RWPE2 (cell line): ENCODE measurements at regions not wholly inside any gene's neighbourhood (a gene's known extent, or its start where the extent isn't known, plus 50 kb on each side); places are given as distances from the start of the nearest gene placed in this dataset.
"Not testable (repeated sequence)": the region's sequence is repeated elsewhere in the genome, so short reads cannot be mapped to it uniquely, and the experiment has no call there.

Experiments
- ATAC-seq: fragments of 200-7000 bp; cut with Tn5 transposase; 3 replicates; pipeline ENCODE4 v1.9.1; 2021; ENCODE audit warnings: low read depth
- DNase-seq: peaks from one replicate; pipeline ENCODE4 v3.0.0-alpha.2; 2020; ENCODE audit warnings: low spot score
- H3K27ac ChIP-seq: fragments of 450-650 bp; 2 replicates; pipeline ENCODE4 v1.5.1; 2017; ENCODE audit warnings: mild to moderate bottlenecking; ENCODE audit not compliant: poor library complexity, severe bottlenecking
- H3K27me3 ChIP-seq: fragments of 250-450 bp; sonication (Bioruptor Pico); 2 replicates; pipeline ENCODE4 v1.5.1; 2021; ENCODE audit warnings: mild to moderate bottlenecking, moderate library complexity; ENCODE audit not compliant: insufficient read depth, poor library complexity, severe bottlenecking
- H3K36me3 ChIP-seq: fragments of 250-450 bp; sonication (Bioruptor Pico); 2 replicates; pipeline ENCODE4 v1.5.1; 2020; ENCODE audit warnings: low read depth, mild to moderate bottlenecking, moderate library complexity
- H3K4me1 ChIP-seq: fragments of 250-450 bp; sonication (Bioruptor Pico); 2 replicates; pipeline ENCODE4 v1.5.1; 2021; ENCODE audit warnings: mild to moderate bottlenecking, moderate library complexity; ENCODE audit not compliant: insufficient read depth, poor library complexity, severe bottlenecking
- H3K4me3 ChIP-seq: fragments of 250-450 bp; sonication (Bioruptor Pico); 2 replicates; pipeline ENCODE4 v1.5.1; 2021; ENCODE audit warnings: mild to moderate bottlenecking, moderate library complexity; ENCODE audit not compliant: severe bottlenecking
- H3K9me3 ChIP-seq: fragments of 250-450 bp; sonication (Bioruptor Pico); 2 replicates; pipeline ENCODE4 v1.5.1; 2021; ENCODE audit warnings: mild to moderate bottlenecking, moderate library complexity; ENCODE audit not compliant: severe bottlenecking
- CTCF ChIP-seq: fragments of 450-650 bp; IDR thresholded peaks from one replicate; pipeline ENCODE4 v1.5.1; 2017; ENCODE audit warnings: mild to moderate bottlenecking, moderate library complexity; ENCODE audit not compliant: poor library complexity, severe bottlenecking

GRCh38 chr7:136391371-136391770, 414.2 kb upstream of the MTPN start:
- ATAC-seq: no peak
- TF ChIP-seq CTCF: no peak

DNA sequence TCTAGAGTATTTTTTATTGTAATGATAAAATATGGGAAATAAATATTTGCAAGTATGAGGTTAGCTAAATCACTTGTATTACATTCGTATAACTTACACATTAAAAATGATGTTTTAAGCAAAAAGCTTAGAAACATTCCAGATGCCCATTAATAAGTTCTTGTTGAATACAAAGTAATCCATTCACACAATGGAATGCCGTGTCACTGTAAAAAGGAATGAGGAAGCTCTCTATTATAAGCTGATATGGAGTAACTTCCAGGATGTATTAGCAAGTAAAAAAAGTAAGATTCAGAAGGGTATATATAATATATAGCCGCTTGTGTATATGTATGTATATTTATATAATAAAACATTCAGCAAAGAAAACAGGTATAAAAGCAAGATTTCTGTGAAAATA, 412.8 kb upstream of the MTPN start:
- DNase-seq: no peak
- no peak for ATAC-seq
- Histone ChIP-seq H3K4me1 (no peaks in the 10 kb centered on the region), H3K36me3 (no peaks in the 10 kb centered on the region), H3K9me3 (no peaks in the 10 kb centered on the region), H3K27me3 (peaks cover 3% of the 10 kb centered on the region), H3K4me3 (no peak overlapping the region), H3K27ac (no peak overlapping the region)
- TF ChIP-seq CTCF: no peak

More at GRCh38 chr7:136391371-136391770, 414.2 kb upstream of the MTPN start:
- H3K4me1 ChIP-seq: no peaks in the 10 kb centered on the region
- H3K4me3 ChIP-seq: no peak overlapping the region
- no peak overlapping the region for H3K27ac ChIP-seq
- H3K27me3 ChIP-seq: peaks cover 3% of the 10 kb centered on the region
- no peaks in the 10 kb centered on the region for H3K36me3 ChIP-seq
- no peak for DNase-seq
- H3K9me3 ChIP-seq: no peaks in the 10 kb centered on the region

- no peaks in the 10 kb centered on the region for H3K9me3 ChIP-seq
- ATAC-seq (no peak), DNase-seq (no peak)
- no peak overlapping the region for H3K27ac ChIP-seq
- no peaks in the 10 kb centered on the region for H3K36me3 ChIP-seq
- no peak for TF ChIP-seq CTCF
- no peaks in the 10 kb centered on the region for H3K27me3 ChIP-seq
- no peak overlapping the region for H3K4me3 ChIP-seq
- no peaks in the 10 kb centered on the region for H3K4me1 ChIP-seq
These were observed 409.7 kb upstream of the MTPN start for GRCh38 chr7:136386876-136387275.

DNA sequence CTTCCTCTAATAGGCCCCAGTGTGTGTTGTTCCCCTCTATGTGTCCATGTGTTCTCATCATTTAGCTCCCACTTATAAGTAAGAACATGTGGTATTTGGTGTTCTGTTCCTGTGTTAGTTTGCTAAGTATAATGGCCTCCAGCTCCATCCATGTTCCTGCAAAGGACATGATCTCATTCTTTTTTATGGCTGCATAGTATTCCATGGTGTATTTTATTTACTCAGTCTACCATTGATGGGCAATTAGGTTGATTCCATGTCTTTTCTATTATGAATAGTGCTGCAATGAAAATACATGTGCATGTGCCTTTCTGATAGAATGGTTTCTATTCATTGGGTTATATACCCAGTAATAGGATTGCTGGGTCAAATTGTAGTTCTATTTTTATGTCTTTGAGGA, 394.2 kb upstream of the MTPN start:
- DNase-seq, H3K9me3 ChIP-seq, ATAC-seq, H3K36me3 ChIP-seq, H3K27me3 ChIP-seq, H3K4me3 ChIP-seq, H3K4me1 ChIP-seq, H3K27ac ChIP-seq: not testable (repeated sequence)

GRCh38 chr7:136370137-136370536, 393.0 kb upstream of the MTPN start:
- no peak for ATAC-seq
- Histone ChIP-seq H3K4me3 (no peak overlapping the region), H3K27ac (no peak overlapping the region), H3K4me1 (no peaks in the 10 kb centered on the region), H3K9me3 (no peaks in the 10 kb centered on the region), H3K36me3 (no peaks in the 10 kb centered on the region), H3K27me3 (no peaks in the 10 kb centered on the region)
- DNase-seq: no peak
- no peak for TF ChIP-seq CTCF
